ENCODE measurements at regions not wholly inside any gene's neighbourhood (a gene's known extent, or its start where the extent isn't known, plus 50 kb on each side); places are given as distances from the start of the nearest gene placed in this dataset.
"Not testable (repeated sequence)": the region's sequence is repeated elsewhere in the genome, so short reads cannot be mapped to it uniquely, and the experiment has no call there.

DNA sequence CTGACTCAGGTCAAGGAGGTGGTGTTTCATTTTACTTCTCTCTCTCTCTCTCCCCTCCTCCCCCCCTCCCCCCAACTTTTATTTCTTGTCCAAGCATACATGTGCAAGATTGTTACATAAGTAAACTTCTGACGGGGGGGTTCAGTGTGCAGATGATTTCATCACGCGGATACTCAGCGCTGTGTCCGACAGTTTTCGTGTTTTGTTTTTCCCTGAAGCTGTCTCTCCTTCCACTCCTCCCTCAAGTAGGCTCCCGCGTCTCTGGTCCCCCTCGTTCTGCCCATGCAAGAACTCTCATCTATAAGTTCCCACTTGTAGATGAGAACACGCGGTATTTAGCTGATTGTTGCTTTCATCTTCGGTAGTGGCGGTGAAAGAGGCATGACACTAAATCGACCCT, 111.0 kb upstream of the ANKRD30BL start:
- no peak for DNase-seq (ENCODE audit: low read depth in 1 of 2, low spot score in 1 of 2)

DNA sequence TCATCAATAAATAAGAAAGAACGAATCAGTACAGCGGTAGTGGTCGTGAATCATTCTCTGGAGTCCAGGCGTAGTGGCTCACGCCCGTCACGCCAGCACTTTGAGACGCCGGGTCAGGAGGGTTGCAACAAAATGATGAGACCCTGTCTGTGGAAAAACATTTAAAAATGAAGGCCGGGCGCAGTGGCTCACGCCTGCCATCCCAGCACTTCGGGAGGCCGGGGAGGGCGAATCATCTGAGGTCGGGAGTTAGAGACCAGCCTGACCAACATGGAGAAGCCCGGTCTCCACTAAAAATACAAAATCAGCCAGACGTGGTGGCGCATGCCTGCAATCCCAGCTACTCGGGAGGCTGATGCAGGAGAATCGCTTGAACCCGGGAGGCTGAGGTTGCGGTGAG, 111.8 kb upstream of the ANKRD30BL start:
- DNase-seq (ENCODE audit: low read depth in 1 of 2, low spot score in 1 of 2) = not testable (repeated sequence)

DNA sequence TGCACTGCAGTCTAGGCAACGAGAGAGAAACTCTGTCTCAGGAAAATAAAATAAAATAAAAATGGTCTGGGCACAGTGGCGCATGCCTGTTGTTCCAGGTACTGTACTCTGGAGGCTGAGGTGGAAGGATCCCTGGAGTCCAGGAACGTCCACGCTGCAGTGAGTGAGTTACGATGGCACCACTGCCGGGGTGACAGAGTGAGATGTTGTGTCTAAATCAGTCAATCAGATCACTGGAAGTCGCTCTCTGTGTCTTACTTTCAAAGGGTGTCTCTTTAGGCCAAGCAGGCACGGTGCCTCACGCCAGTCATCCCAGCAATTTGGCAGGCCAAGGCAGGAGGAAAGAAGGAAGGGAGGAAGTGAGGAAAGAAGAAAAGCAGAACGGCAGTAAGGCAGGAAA, 112.2 kb upstream of the ANKRD30BL start:
- no peak for DNase-seq (ENCODE audit: low read depth in 1 of 2, low spot score in 1 of 2)

DNA sequence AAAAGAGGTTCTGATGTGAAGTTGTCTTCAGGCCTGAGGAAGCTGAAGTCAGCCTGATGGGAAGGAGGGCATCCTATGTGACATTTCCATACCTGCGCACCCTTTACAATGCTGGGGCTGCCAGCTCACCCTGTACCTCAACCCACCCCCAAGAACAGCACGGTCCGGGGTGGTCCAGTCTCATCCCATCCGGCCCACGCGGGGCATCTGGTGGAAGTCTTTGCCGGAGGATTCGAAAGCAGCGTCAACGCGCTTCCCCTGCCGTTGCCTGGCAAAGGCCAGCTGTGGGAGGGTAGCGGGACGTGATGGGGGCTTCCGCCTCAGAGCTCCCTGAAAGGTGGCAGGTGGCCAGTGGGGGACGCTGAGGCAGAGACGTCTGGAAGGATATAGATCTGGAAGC, 113.6 kb upstream of the ANKRD30BL start:
- DNase-seq (ENCODE audit: low read depth in 1 of 2, low spot score in 1 of 2) = no peak

DNA sequence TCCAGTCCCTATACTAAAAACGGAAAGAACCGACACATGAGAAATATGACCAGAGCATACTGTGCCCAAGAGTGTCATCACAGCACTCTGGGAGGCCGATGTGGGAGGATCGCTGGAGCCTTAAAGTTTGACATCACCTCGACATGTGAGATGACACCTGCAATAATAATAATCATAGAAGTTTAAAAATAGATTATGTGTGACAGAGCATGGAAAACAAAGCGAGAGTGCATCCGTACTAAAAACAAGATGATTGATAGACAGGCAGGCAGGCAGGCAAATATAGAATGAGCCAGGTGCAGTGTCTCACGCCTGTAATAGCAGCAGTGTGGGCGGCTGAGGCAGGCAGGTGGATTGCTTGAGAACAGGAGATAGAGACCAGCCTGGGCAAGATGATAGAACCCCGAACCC, 114.8 kb upstream of the ANKRD30BL start:
- DNase-seq (ENCODE audit: low read depth in 1 of 2, low spot score in 1 of 2) = no peak

DNA sequence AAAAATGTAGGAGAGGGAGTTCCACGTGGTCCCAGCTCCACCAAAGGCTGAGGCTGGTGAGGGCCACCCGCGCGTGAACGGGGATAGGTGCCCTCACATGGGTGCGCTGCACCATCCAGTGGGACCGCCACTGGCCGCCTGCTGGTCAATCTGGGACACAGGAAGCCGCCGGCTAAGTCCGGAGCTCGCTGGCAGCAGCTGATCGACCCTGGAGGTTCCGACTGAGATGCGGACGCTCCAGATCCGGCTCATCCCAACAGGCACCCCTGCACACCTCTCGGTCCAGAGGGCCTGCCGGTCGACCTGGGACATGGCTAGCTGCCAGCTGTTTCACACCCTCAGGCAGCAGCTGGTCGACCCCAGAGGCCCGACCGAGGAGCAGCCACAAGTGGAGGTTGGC, 116.5 kb upstream of the ANKRD30BL start:
- no peak for DNase-seq (ENCODE audit: low read depth in 1 of 2, low spot score in 1 of 2)

DNA sequence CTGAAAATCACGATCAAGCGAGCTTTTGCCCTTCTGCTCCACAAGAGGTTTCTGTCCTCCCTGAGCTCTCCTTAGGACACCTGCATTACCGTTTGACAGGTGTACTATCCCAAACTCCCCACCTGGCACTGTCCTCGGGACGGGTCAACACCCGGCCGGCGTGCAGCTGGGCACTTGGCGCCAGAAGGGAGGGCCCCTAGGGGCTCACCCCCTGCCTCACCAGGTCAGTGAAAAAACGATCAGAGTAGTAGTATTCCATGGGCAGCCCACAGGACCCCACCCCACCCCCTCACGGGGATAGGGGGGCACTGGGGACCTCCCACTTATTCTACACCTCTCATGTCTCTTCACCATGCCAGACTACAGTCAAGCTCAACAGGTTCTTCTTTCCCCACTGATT, 117.6 kb upstream of the ANKRD30BL start:
- no peak for DNase-seq (ENCODE audit: low read depth in 1 of 2, low spot score in 1 of 2)

DNA sequence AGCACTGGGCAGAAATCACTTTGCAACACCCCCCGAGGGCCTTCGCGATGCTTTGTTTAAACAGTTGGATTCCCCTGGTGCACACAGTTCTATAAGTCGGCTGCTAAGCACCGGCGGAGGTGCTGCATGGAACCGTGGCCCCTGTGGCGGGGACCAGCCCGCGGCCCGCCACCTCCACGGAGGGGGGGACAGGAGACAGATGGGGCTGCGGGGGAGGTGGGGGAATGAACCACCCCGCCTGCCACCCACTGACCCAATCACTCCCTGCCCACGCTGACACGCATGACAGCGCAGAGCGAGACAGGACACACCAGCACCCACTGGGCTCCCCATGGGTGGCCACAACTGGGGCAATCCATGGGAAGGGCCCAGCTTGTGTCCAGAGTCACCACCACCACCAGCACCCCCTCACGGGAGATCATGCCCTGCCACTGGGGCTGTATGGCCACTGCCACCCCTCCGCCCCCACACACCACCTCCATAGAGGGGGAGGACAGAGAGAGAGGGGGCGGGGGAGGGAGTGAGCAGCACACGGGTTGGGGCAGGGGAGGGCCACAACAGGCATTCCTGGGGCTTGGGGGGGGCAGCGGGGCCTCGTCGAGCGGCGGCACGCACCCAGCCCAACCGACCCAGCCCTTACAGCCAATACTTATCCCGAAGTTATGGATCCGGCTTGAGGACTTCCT, 118.3 kb upstream of the ANKRD30BL start:
- DNase-seq (ENCODE audit: low read depth in 1 of 2, low spot score in 1 of 2) = no peak

DNA sequence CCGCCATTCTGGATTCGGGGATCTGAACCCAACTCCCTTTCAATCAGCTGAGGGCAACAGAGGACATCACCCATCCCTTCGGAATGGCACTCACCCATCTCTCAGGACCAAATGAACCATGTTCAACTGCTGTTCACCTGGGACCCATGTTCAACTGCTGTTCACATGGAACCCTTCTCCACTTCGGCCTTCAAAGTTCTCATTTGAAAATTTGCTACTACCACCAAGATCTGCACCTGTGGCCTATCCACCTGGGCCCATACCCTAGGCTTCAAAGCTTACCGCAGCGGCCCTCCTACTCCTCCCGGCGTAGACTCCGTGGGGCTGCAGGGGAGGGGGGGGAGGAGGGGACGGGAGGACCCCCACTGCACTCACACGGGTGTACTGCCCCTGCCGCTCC, 119.2 kb upstream of the ANKRD30BL start:
- no peak for DNase-seq (ENCODE audit: low read depth in 1 of 2, low spot score in 1 of 2)

DNA sequence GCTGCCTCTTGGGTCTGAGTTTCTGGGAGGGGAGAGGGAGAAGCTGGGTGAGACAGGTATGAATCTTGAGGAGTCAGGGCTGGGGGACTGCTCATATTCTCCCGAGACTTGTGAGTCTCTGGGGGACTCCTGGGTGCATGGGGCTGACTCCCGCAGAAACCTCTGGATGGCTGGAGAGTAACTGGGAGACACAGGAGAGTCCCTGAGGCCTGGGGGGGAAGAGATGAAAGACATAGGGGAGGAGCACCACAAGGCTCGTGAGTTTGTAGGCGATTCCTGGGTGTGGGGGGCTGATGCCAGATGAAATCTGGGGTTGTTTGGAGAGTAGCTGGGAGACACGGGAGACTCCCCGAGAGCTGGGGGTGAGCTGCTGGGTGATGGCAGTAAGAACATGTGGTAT, 120.4 kb upstream of the ANKRD30BL start:
- not testable (repeated sequence) for DNase-seq (ENCODE audit: low read depth in 1 of 2, low spot score in 1 of 2)

DNA sequence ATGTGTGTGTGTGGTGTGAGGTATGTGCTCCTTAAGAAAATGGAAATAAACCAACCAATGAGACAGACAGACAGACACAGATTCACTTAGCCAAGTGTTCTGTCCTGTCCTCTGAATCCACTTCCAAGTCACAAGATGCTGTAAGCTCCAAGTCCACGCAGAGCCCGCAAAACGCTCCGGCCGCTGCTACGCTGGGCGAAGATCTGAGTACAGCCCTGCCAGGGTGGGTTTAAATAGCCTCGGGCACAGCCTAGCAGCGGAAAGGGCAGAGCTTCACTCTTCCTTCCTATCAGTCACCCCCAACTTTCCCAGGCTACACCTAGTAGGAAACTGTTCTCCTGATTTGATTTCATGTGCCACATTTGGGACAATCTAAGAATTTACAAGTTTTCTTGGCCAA, 121.2 kb upstream of the ANKRD30BL start:
- no peak for DNase-seq (ENCODE audit: low read depth in 1 of 2, low spot score in 1 of 2)

DNA sequence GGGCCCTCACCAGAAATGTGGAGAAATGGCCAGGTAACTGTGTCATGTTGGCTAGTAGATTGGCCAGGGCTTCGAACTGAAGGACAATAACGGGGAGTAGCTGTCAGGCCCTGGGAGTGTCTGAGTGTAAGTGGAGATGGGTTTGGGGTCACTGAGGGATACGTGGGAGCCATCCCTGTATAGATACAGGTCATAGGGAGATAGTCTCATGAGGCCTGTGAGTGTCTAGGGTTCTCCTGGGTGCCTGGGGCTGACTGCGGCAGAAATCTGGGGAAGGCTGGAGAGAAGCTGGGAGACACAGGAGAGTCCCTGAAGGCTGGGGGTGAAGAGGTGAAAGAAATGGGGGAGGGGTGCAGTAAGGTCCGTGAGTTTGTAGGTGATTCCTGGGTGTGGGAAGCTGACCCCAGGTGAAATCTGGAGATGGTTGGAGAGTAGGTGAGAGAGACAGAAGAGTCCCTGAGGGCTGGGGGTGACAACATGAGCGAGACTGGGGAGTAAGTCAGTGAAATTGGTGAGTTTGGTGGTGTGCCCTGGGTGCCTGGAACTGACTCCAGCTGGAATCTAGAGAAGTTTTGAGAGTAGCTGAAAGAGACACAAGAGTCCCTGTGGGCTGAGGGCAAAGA, 124.6 kb upstream of the ANKRD30BL start:
- DNase-seq (ENCODE audit: low read depth in 1 of 2, low spot score in 1 of 2) = not testable (repeated sequence)

DNA sequence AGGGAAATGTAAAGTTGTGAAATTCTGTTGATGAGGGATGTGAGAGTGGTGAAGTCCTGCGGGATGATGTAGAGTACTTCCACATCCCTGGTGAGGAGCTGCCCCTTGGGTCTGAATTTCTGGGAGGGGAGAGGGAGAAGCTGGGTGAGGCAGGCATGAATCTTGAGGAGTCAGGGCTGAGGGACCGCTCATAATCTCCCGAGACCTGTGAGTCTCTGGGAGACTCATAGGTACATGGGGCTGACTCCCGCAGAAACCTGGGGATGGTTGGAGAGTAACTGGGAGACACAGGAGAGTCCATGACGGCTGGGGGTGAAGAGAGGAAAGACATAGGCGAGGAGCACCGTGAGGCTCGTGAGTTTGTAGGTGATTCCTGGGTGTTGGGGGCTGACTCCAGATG, 126.2 kb upstream of the ANKRD30BL start:
- DNase-seq (ENCODE audit: low read depth in 1 of 2, low spot score in 1 of 2) = not testable (repeated sequence)

DNA sequence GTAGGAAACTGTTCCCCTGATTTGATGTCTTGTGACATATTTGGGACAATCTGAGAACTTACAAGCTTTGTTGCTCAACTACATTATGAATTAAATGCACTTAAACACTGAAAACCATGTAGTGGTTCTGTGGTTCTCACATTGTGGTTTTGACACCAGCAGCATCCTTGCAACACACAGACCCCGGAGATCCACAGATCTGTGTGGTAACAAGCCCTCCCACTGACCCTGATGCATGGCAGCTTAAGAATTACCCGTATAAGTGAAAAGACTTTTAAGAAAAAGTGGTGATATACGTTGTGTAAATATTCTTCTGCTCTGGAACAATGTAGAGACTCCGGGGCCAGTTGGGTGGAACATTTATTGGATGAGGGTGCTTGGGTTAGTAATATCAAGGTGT, 127.4 kb upstream of the ANKRD30BL start:
- not testable (repeated sequence) for DNase-seq (ENCODE audit: low read depth in 1 of 2, low spot score in 1 of 2)

DNA sequence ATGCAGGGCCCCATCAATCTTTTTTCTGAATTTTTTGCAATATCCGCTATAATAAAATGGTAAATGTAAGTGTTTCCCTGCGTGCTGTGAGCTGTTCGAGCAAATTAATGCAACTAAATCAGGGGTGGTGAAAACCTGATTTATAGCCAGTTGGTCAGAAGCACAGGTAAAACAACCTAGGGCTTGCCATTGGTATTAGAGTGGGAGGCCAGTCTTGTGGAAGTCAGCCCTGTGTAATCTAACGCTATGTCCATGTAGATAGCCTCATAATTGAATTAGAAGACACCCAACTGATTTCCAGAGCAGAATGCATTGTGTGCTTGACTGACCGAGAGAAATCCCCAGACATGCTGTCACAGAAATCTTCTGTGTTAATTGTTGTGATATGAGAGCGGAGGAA, 126.8 kb upstream of the GPR39 start:
- DNase-seq (ENCODE audit: low read depth in 1 of 2, low spot score in 1 of 2) = not testable (repeated sequence)

DNA sequence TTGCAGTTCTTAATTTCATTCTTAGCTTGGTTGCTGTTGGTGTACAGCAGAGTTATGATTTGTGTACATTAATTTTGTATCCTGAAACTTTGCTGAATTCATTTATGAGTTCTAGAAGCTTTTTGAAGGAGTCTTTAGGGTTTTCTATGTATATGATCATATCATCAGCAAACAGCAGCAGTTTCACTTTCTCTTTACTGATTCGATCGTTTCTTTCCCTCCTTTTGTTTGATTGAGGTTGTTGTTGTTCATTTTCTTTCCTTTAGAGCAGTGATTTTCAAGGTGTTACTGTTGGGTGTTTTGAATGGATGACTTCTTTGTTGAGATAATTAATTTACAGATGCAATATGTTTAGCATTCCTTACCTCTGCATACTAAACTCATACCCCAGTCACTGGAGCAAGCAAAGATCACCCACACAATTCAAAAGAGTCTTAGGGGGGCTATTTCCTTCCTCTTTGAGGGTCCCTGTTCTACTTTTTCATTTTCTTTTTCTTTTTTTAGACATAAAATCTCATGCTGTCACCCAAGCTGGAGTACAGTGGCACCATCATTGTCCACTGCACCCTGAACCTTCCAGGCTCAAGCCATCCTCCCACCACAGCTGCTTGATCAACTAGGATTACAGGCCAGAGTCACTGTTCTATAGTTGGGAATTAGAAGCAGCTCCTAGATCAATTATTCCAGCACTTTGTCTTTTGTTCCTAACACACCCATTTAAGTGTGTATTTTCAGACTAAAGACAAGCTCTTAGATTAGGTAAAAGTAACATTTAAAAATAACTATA, 115.8 kb upstream of the GPR39 start:
- DNase-seq (ENCODE audit: low read depth in 1 of 2, low spot score in 1 of 2) = not testable (repeated sequence)

DNA sequence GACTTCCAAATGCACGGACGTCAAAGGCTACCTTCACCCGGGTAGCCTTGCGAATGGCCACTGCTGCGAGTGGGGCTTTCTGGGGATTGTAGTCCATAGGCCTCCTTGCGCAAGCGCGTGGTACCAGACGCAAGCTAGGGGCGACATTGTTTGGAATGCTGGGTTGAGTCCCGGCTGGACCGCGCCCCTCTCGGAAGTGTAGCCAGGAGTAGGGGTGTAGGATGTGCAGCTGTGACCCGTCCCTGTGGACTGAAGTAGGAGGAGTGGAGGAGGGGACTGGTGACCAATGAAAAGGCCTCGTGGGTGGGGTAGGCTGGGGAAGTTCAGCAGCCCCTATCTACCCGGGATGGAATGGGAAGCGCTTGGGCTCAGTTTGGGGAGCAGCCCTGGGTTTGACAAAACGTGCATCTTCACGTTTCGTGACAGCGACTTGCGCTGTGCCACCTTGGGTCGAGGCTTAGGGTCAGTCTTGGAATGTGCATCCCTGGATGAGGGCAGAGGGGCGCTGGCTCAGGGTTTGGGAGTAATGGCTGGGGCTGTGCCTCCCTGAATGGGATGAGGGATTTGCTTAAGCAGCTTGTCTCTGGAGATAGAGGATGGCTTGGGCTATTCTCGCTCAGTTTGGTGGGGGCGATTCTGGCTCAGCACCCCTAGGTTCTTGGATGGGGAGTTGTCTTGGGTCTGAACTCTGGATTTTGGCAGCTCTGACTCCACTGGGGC, 111.8 kb upstream of the GPR39 start:
- DNase-seq (ENCODE audit: low read depth in 1 of 2, low spot score in 1 of 2) = not testable (repeated sequence)

DNA sequence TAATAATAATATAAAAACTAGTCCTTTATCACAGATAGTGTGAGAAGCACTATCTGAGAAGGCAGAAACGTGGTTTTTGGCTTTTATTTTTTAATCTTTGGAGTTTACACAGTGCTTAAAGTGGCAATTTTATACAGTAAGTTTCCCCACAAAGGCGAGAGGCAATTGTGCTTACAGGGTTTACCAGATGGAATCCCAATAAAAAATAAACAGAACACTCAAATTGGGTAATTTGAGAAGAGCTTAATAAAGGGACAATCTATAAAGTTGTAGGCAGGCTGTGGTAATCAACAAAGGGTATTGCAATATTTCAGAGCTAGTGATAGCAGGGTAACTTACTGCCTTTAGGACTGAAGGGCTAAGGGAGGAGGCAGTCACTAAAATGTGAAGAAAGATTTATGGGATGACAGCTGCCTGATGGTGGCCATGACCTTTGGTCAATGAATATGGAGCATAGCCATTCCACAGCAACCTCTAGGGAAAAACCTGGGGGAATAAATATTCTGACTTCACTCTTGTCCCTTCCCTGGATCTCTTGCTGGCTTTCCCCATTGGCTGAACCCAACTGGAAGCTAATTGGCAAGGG, 108.9 kb upstream of the GPR39 start:
- DNase-seq (ENCODE audit: low read depth in 1 of 2, low spot score in 1 of 2) = not testable (repeated sequence)

DNA sequence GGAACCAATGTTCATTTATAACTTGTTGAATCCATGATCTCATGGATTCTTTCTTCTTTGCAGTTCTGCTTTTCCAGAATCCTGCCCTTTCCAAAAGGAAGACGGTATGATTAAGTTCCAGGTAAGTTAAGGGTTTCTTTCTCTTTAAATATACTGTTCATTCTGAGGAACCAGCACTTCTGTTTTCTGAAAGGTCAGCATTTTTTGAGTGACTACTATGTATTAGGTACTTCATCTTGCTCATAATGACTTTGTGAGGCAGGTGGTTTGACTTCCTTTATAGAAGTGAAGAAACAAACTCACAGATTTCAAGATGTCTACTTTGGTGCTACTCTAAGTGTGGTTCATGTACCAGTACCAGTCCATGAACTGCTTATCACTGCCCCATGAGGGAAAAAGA, 107.4 kb upstream of the GPR39 start:
- DNase-seq (ENCODE audit: low read depth in 1 of 2, low spot score in 1 of 2) = not testable (repeated sequence)

DNA sequence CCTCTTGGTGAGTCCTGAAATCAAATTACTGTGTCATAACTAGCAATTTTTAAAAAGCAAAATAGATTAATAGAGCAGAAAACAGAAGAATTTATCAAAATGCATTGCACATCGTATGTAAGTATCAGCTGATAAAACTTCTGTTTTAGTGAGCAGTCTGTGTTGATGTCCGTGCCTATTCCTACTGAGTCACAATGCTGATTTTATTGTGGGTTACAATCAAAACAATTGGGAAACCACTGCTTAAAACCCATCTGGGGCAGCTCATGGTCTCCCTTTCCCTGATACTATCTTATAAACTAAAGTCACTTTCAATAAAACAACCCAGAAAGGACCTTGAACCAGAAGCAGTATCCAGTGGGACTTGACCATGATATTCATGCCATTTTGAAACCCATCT, 101.1 kb upstream of the GPR39 start:
- DNase-seq (ENCODE audit: low read depth in 1 of 2, low spot score in 1 of 2) = not testable (repeated sequence)

DNA sequence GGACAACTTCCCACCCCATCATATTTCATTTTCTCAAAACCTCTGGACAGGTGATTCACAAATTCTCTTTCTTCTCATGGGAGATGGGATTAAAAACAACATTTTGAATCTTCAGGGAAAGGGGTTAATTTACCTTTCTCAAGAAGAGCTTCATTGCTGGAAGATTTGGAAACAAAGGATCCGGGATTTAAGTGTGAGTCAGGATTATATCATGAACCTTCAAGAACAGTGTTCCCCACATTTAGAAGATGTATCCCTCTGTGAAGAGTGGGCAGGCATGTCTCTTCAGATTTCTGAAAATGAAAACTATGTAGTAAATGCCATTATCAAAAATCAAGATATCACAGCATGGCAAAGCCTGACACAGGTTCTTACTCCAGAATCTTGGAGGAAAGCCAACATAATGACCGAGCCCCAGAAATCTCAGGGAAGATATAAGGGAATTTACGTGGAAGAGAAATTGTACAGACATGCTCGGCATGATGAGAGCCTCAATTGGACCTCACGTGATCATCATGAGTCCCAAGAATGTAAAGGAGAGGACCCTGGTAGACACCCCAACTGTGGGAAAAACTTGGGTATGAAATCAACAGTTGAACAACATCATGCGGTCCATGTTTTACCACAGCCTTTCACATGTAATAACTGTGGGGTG, 99.5 kb upstream of the GPR39 start:
- not testable (repeated sequence) for DNase-seq (ENCODE audit: low read depth in 1 of 2, low spot score in 1 of 2)
